Endothelial cell of umbilical vein (primary cell): ENCODE measurements at regions not wholly inside any gene's neighbourhood (a gene's known extent, or its start where the extent isn't known, plus 50 kb on each side); places are given as distances from the start of the nearest gene placed in this dataset.

Experiments used
- BruUV-seq: library from RNA; stranded (reverse); fragments of 400-500 nt; replicated peaks from 2 replicates; lab custom pipeline; 2021; lab: Mats Ljungman, UMichigan
- CTCF ChIA-PET: fragments of 300-600, 350-600 bp; sonication (Branson Sonifier 250); formaldehyde crosslinking; loops from one replicate; lab custom pipeline; 2021; ENCODE audit warnings: antibody characterized with exemption, inconsistent platforms; lab: Charles Lee
- POLR2A ChIA-PET: fragments of 300-600, 350-600 bp; sonication (Branson Sonifier 250); formaldehyde crosslinking; loops from one replicate; lab custom pipeline; 2021; ENCODE audit warnings: antibody characterized with exemption, inconsistent platforms; lab: Charles Lee
- DNase-seq: peaks from one replicate; pipeline ENCODE4 v3.0.0-alpha.2; 2011; ENCODE audit warnings: low read depth, low spot score
- FAIRE-seq: peaks from 2 replicates; lab custom pipeline; 2011; peaks lifted over from hg19 to GRCh38; lab: Jason Lieb, UNC
- H2AFZ ChIP-seq: 2 replicates; pipeline ENCODE4 v1.6.0; 2012; ENCODE audit warnings: low read depth, low read length, control low read depth, inconsistent platforms
- H3K27ac ChIP-seq: 2 replicates; pipeline ENCODE4 v1.5.1; 2011; ENCODE audit warnings: low read depth, mild to moderate bottlenecking, control low read depth, low read length, moderate library complexity; ENCODE audit not compliant: insufficient read depth
- H3K27me3 ChIP-seq, 2 experiments: 2 replicates each; pipeline versions ENCODE4 v1.6.0 to v1.6.1; 2011; ENCODE audit warnings: low read length in 2 of 2, mixed read lengths in 1 of 2; ENCODE audit not compliant: control insufficient read depth in 2 of 2, insufficient read depth in 2 of 2
- H3K36me3 ChIP-seq, 2 experiments: 2 replicates in 1 of 2; 3 replicates in 1 of 2; pipeline ENCODE4 v1.5.1; 2011; ENCODE audit warnings: low read length in 2 of 2, mild to moderate bottlenecking in 1 of 2, moderate library complexity in 1 of 2; ENCODE audit not compliant: control insufficient read depth in 2 of 2, insufficient read depth in 2 of 2; ENCODE audit errors: extremely low read depth in 1 of 2
- H3K4me1 ChIP-seq: 3 replicates; pipeline ENCODE4 v1.5.1; 2011; ENCODE audit warnings: mild to moderate bottlenecking, low read length; ENCODE audit not compliant: control insufficient read depth, insufficient read depth; ENCODE audit errors: extremely low read depth
- H3K4me2 ChIP-seq: 2 replicates; pipeline ENCODE4 v1.6.1; 2011; ENCODE audit warnings: low read length, control low read depth, mixed read lengths; ENCODE audit not compliant: insufficient read depth
- H3K4me3 ChIP-seq, 3 experiments: fragments of 200-600 bp in 1 of 3; sonication (generic), shearing (Covaris generic) in 1 of 3; replicated peaks in 1 of 3; 2 replicates each; pipeline ENCODE4 v1.5.1; 2011 to 2016; ENCODE audit warnings: control low read depth in 3 of 3, low read length in 3 of 3, mild to moderate bottlenecking in 2 of 3, inconsistent platforms in 1 of 3, low read depth in 1 of 3, moderate library complexity in 1 of 3; ENCODE audit not compliant: insufficient read depth in 1 of 3
- H3K79me2 ChIP-seq: 2 replicates; pipeline ENCODE4 v1.6.0; 2012; ENCODE audit warnings: low read length, inconsistent platforms; ENCODE audit not compliant: control insufficient read depth, insufficient read depth
- H3K9ac ChIP-seq: replicated peaks from 2 replicates; pipeline ENCODE3; 2011; ENCODE audit warnings: low read length, control low read depth; ENCODE audit not compliant: insufficient read depth; ENCODE audit errors: extremely low read depth
- H3K9me1 ChIP-seq: replicated peaks from 3 replicates; pipeline ENCODE4 v1.6.0; 2011; ENCODE audit warnings: mild to moderate bottlenecking, low read length; ENCODE audit not compliant: control insufficient read depth, insufficient read depth; ENCODE audit errors: extremely low read depth
- H3K9me3 ChIP-seq: replicated peaks from 2 replicates; pipeline ENCODE4 v1.5.1; 2012; ENCODE audit warnings: low read length, inconsistent platforms; ENCODE audit not compliant: control insufficient read depth, insufficient read depth
- H4K20me1 ChIP-seq: replicated peaks from 2 replicates; pipeline ENCODE3; 2011; ENCODE audit warnings: mild to moderate bottlenecking, low read length; ENCODE audit not compliant: control insufficient read depth, insufficient read depth; ENCODE audit errors: extremely low read depth
- CTCF ChIP-seq, 2 donors: IDR thresholded peaks; 1 replicate in 1 of 2; 2 replicates in 1 of 2; pipeline ENCODE4 v1.5.1; 2011; ENCODE audit warnings: low read length in 2 of 2, mild to moderate bottlenecking in 2 of 2, moderate library complexity in 2 of 2, control low read depth in 1 of 2, inconsistent platforms in 1 of 2, low read depth in 1 of 2; ENCODE audit not compliant: insufficient read depth in 1 of 2; ENCODE audit errors: extremely low read depth in 1 of 2
- EZH2 ChIP-seq: IDR thresholded peaks from 2 replicates; pipeline ENCODE4 v1.6.1; 2012; ENCODE audit warnings: borderline replicate concordance, low read depth, mild to moderate bottlenecking, moderate library complexity, low read length, inconsistent platforms; ENCODE audit not compliant: severe bottlenecking
- FOS ChIP-seq: IDR thresholded peaks from 2 replicates; pipeline ENCODE4 v1.6.1; 2011; ENCODE audit warnings: mild to moderate bottlenecking, low read length, moderate library complexity, borderline replicate concordance; ENCODE audit not compliant: insufficient read depth
- GATA2 ChIP-seq: IDR thresholded peaks from 2 replicates; pipeline ENCODE4 v1.7.0; 2011; ENCODE audit warnings: low read depth, mild to moderate bottlenecking, moderate library complexity, mixed read lengths, low read length; ENCODE audit not compliant: insufficient read length, insufficient read depth
- JUN ChIP-seq: IDR thresholded peaks from 2 replicates; pipeline ENCODE4 v1.6.1; 2011; ENCODE audit warnings: borderline replicate concordance, low read depth; ENCODE audit not compliant: insufficient read length, insufficient read depth
- MYC ChIP-seq: IDR thresholded peaks from one replicate; pipeline ENCODE4 v1.6.1; 2011; ENCODE audit warnings: mild to moderate bottlenecking, low read depth, low read length
- POLR2A ChIP-seq: IDR thresholded peaks from 2 replicates; pipeline ENCODE4 v1.6.1; 2012; ENCODE audit warnings: low read depth, mild to moderate bottlenecking, control low read depth, low read length
- POLR2AphosphoS5 ChIP-seq: IDR thresholded peaks from 2 replicates; pipeline ENCODE4 v1.6.1; 2012; ENCODE audit warnings: low read depth, mild to moderate bottlenecking, control low read depth, low read length, moderate library complexity; ENCODE audit not compliant: insufficient read depth
- dilution Hi-C: fragments of 300-500 bp; cut with MboI; formaldehyde crosslinking; loops from one replicate; pipeline ENCODE4 v1.15.0; 2019; ENCODE audit warnings: low sequenced_read_pairs; ENCODE audit not compliant: extremely low pct_ligation_motif_present
- intact Hi-C: fragments of 100-400 bp; cut with micrococcal nuclease; formaldehyde crosslinking; loops from one replicate; pipeline ENCODE4 v1.10.0; 2022
- TF ChIP-seq, protein P1 (sequence below): IDR thresholded peaks from 2 replicates; pipeline ENCODE4 v1.6.1; 2011; ENCODE audit not compliant: insufficient read depth, insufficient read length

DNA sequence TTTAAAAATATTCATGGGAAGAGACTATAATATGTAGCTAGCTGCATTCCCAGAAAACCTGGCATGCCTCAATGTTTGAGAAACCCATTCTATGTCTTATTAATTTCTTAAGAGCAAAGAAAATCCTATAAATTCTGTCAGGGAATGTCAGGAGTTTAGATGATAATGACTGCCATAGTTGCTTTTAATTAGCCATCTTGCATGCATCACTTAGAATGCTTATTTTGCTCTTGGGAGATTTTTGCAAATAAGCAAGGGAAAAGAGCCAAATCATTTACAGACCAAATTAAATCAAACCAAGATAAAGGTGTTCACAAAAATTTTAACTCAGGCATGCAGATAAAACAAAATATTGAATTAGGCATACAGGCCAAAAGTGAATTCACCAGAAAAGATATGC, 152.8 kb downstream of the FASLG start:
- CTCF ChIA-PET = no interaction called here
- Histone ChIP-seq H3K27me3 (no peaks in the 10 kb centered on the region), H3K27ac (no peak overlapping the region), H3K79me2 (no peaks in the 10 kb centered on the region), H3K4me1 (no peaks in the 10 kb centered on the region), H3K9me1 (no peaks in the 10 kb centered on the region), H3K9me3 (no peaks in the 10 kb centered on the region), H3K4me3 (no peak overlapping the region), H3K36me3 (no peaks in the 10 kb centered on the region), H2AFZ (no peak overlapping the region), H4K20me1 (no peaks in the 10 kb centered on the region), H3K9ac (no peak overlapping the region), H3K4me2 (no peak overlapping the region)
- FAIRE-seq (no peak), DNase-seq (no peak)
- BruUV-seq = no TSS peak
- intact Hi-C loops (no loop called here), dilution Hi-C loops (no loop called here)
- POLR2A ChIA-PET = no interaction called here
- no peak for TF ChIP-seq POLR2A
- TF ChIP-seq EZH2 = no peak
- TF ChIP-seq GATA2 = no peak
- no peak for TF ChIP-seq JUN
- TF ChIP-seq POLR2AphosphoS5 = no peak
- TF ChIP-seq, protein P1, sequence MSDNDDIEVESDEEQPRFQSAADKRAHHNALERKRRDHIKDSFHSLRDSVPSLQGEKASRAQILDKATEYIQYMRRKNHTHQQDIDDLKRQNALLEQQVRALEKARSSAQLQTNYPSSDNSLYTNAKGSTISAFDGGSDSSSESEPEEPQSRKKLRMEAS = no peak
- TF ChIP-seq CTCF (IDR thresholded peaks at IDR 0.05; ENCODE audit: extremely low read depth in 1 of 2, insufficient read depth in 1 of 2, low read depth in 1 of 2, low read length in 2 of 2) = no peak
- no peak for TF ChIP-seq FOS
- TF ChIP-seq MYC = no peak
